OCI-LY1 (cell line): ENCODE measurements at regions not wholly inside any gene's neighbourhood (a gene's known extent, or its start where the extent isn't known, plus 50 kb on each side); places are given as distances from the start of the nearest gene placed in this dataset.

Source experiments
- H2AFZ ChIP-seq: fragments of 200-600 bp; sonication (generic), shearing (Covaris generic); 2 replicates; pipeline ENCODE4 v1.6.0; 2014; ENCODE audit warnings: antibody characterized with exemption, mild to moderate bottlenecking, low read length
- H3F3A ChIP-seq: fragments of 200-600 bp; sonication (generic), shearing (Covaris generic); 2 replicates; pipeline ENCODE4 v1.6.0; 2014; ENCODE audit warnings: mild to moderate bottlenecking, antibody characterized with exemption, low read length, moderate library complexity; ENCODE audit not compliant: insufficient read depth
- H3K27ac ChIP-seq: fragments of 200-600 bp; sonication (generic); 2 replicates; pipeline ENCODE4 v1.5.1; 2014; ENCODE audit warnings: low read length, mixed run types, mild to moderate bottlenecking, low read depth; ENCODE audit not compliant: poor library complexity, severe bottlenecking
- H3K27me3 ChIP-seq: fragments of 200-600 bp; sonication (generic); 2 replicates; pipeline ENCODE4 v1.6.0; 2014; ENCODE audit warnings: antibody characterized with exemption, mild to moderate bottlenecking, low read length, moderate library complexity; ENCODE audit not compliant: insufficient read depth
- H3K36me3 ChIP-seq: fragments of 200-600 bp; sonication (generic); 2 replicates; pipeline ENCODE4 v1.6.1; 2014; ENCODE audit warnings: mild to moderate bottlenecking, antibody characterized with exemption, low read length, moderate library complexity, mixed read lengths; ENCODE audit not compliant: insufficient read depth
- H3K4me1 ChIP-seq: fragments of 200-600 bp; sonication (generic); 2 replicates; pipeline ENCODE4 v1.5.1; 2014; ENCODE audit warnings: mild to moderate bottlenecking, low read length, moderate library complexity; ENCODE audit not compliant: insufficient read depth, severe bottlenecking
- H3K4me2 ChIP-seq: fragments of 200-600 bp; sonication (generic), shearing (Covaris generic); 2 replicates; pipeline ENCODE4 v1.6.1; 2014; ENCODE audit warnings: low read length
- H3K4me3 ChIP-seq: fragments of 200-600 bp; sonication (generic); 2 replicates; pipeline ENCODE4 v1.5.1; 2014; ENCODE audit warnings: low read length, low read depth, mild to moderate bottlenecking, mixed read lengths; ENCODE audit not compliant: poor library complexity, severe bottlenecking
- H3K79me2 ChIP-seq: fragments of 200-600 bp; shearing (Covaris generic); 2 replicates; pipeline ENCODE4 v1.6.1; 2016; ENCODE audit warnings: mixed run types, low read length, mixed read lengths; ENCODE audit not compliant: insufficient read depth
- H3K9ac ChIP-seq: fragments of 200-600 bp; sonication (generic), shearing (Covaris generic); 2 replicates; pipeline ENCODE4 v1.6.1; 2014; ENCODE audit warnings: mild to moderate bottlenecking, low read length, mixed read lengths
- H3K9me2 ChIP-seq: fragments of 200-600 bp; sonication (generic), shearing (Covaris generic); 2 replicates; pipeline ENCODE4 v1.6.1; 2014; ENCODE audit warnings: low read depth, mild to moderate bottlenecking, low read length, mixed read lengths
- H3K9me3 ChIP-seq: fragments of 200-600 bp; shearing (Covaris generic); 2 replicates; pipeline ENCODE4 v1.6.1; 2014; ENCODE audit warnings: low read length, mixed read lengths
- H4K20me1 ChIP-seq: fragments of 200-600 bp; sonication (generic), shearing (Covaris generic); 2 replicates; pipeline ENCODE4 v1.6.0; 2016; ENCODE audit warnings: mild to moderate bottlenecking, low read length; ENCODE audit not compliant: insufficient read depth
- EZH2 ChIP-seq: fragments of 200-600 bp; sonication (generic), shearing (Covaris generic); IDR thresholded peaks from 2 replicates; pipeline ENCODE4 v1.8.0; 2017; ENCODE audit warnings: borderline replicate concordance, mixed run types, mild to moderate bottlenecking, antibody characterized with exemption, low read length, moderate library complexity, mixed read lengths
- TF ChIP-seq, protein P1 (sequence below): fragments of 200-600 bp; sonication (generic), shearing (Covaris generic); IDR thresholded peaks from 2 replicates; pipeline ENCODE4 v1.5.1; 2017; ENCODE audit warnings: mild to moderate bottlenecking, antibody characterized with exemption, low read length, moderate library complexity, mixed read lengths

DNA sequence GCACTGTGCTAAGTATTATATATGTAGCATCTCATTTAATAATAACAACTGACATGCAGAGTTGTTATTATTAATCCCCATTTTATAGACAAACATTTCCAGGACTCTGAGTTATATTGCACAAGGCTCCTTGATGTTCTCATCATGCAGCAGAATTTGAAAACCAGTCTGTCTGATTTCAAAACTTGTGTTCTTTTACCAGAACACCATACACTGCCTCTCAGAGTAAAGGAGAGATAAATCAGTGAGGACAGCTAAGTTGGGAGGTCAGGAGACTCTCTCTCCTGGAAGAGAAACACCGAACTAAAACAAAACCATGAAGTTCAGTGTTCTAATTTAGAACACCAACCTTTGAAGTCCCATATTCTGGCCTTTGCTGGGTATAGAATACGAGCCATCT is 92.7 kb upstream of the TNC start:
- no peaks in the 10 kb centered on the region for H3K4me1 ChIP-seq
- no peaks in the 10 kb centered on the region for H3K36me3 ChIP-seq
- no peaks in the 10 kb centered on the region for H3F3A ChIP-seq
- H3K9me3 ChIP-seq: no peaks in the 10 kb centered on the region
- H3K79me2 ChIP-seq: no peaks in the 10 kb centered on the region
- no peaks in the 10 kb centered on the region for H4K20me1 ChIP-seq
- H3K4me2 ChIP-seq: no peak overlapping the region
- no peak overlapping the region for H3K9ac ChIP-seq
- no peaks in the 10 kb centered on the region for H3K27me3 ChIP-seq
- no peak overlapping the region for H3K27ac ChIP-seq
- no peak overlapping the region for H3K4me3 ChIP-seq
- TF ChIP-seq, protein P1, sequence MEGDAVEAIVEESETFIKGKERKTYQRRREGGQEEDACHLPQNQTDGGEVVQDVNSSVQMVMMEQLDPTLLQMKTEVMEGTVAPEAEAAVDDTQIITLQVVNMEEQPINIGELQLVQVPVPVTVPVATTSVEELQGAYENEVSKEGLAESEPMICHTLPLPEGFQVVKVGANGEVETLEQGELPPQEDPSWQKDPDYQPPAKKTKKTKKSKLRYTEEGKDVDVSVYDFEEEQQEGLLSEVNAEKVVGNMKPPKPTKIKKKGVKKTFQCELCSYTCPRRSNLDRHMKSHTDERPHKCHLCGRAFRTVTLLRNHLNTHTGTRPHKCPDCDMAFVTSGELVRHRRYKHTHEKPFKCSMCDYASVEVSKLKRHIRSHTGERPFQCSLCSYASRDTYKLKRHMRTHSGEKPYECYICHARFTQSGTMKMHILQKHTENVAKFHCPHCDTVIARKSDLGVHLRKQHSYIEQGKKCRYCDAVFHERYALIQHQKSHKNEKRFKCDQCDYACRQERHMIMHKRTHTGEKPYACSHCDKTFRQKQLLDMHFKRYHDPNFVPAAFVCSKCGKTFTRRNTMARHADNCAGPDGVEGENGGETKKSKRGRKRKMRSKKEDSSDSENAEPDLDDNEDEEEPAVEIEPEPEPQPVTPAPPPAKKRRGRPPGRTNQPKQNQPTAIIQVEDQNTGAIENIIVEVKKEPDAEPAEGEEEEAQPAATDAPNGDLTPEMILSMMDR: no peak
- no peak for TF ChIP-seq EZH2
- H3K9me2 ChIP-seq: no peaks in the 10 kb centered on the region
- H2AFZ ChIP-seq: no peak overlapping the region

DNA sequence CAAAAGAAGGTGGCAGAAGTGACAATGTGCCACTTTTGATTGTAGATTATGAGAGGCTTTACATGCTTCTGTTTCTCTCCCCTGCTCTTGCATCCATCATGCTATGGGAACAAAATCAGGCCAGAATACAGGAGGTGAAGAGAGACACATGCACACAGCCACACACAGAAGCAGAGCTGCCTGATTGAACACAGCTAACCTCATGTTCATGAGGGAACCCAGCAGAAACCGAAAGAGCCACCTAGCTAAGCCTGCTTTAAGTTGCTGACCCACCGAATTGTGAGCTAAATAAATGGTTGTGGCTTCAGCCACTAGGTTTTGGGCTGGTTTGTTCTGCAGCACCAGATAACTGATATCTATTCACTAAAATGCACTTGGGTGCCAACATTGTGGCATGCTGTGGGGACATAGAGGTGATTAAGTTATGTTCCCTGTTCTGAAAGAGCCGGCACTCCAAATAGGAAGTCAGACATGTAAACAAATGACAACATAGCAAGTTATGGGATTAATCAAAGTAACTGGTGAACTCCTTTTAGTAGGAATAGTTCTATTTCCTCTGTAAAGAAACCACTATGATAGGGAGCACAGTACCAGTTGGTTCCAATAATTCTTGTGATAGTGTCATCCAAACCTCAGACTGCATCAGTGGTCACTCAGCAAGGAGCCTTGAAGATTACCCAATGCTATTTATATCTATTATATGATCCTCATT is 93.6 kb upstream of the TNC start:
- Histone ChIP-seq H3K4me3 (no peak overlapping the region), H3K4me2 (no peak overlapping the region), H4K20me1 (no peaks in the 10 kb centered on the region), H3F3A (no peaks in the 10 kb centered on the region), H3K9me2 (no peaks in the 10 kb centered on the region), H3K4me1 (no peaks in the 10 kb centered on the region), H3K27ac (no peak overlapping the region), H3K27me3 (no peaks in the 10 kb centered on the region), H3K9ac (no peak overlapping the region), H3K79me2 (no peaks in the 10 kb centered on the region), H3K9me3 (no peaks in the 10 kb centered on the region), H3K36me3 (no peaks in the 10 kb centered on the region), H2AFZ (no peak overlapping the region)
- TF ChIP-seq EZH2: no peak
- TF ChIP-seq, protein P1: no peak

DNA sequence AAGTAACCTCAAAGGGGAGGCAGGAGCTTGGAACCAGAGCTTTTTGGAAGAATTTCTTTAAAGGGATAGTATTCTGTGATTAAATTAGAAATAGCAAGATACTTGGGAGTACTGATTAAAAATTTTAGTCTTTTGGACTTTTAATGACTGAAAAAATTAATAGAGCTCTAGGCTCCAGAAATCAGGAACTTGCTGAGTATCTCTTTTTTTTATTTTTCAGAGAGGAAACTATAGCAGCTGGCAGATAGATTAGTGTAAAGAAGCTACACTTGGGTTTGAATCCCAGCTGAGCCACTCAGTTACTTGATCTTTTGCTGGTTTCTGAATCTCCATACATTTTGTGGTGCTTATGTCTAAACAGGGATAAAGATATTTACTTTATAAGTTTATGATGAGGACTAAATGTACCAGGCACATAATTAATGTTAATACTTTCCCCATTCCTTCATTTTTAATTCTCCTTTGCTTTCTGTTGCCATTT is 94.2 kb upstream of the TNC start:
- no peaks in the 10 kb centered on the region for H3K9me2 ChIP-seq
- no peak overlapping the region for H3K4me3 ChIP-seq
- H4K20me1 ChIP-seq: no peaks in the 10 kb centered on the region
- H3K27ac ChIP-seq: no peak overlapping the region
- H3K79me2 ChIP-seq: no peaks in the 10 kb centered on the region
- no peaks in the 10 kb centered on the region for H3K36me3 ChIP-seq
- no peaks in the 10 kb centered on the region for H3K4me1 ChIP-seq
- H3K4me2 ChIP-seq: no peak overlapping the region
- no peaks in the 10 kb centered on the region for H3K27me3 ChIP-seq
- no peak overlapping the region for H3K9ac ChIP-seq
- no peaks in the 10 kb centered on the region for H3K9me3 ChIP-seq
- no peak overlapping the region for H2AFZ ChIP-seq
- no peak for TF ChIP-seq EZH2
- TF ChIP-seq, protein P1: no peak
- no peaks in the 10 kb centered on the region for H3F3A ChIP-seq
